SU-DHL-6 (cell line): ENCODE measurements at regions not wholly inside any gene's neighbourhood (a gene's known extent, or its start where the extent isn't known, plus 50 kb on each side); places are given as distances from the start of the nearest gene placed in this dataset.

ENCODE experiments used
- EZH2phosphoT487 ChIP-seq: fragments of 200-600 bp; sonication (generic), shearing (Covaris generic); conservative IDR thresholded peaks from 2 replicates; pipeline ENCODE4 v1.6.1; 2018; ENCODE audit warnings: mild to moderate bottlenecking, antibody characterized with exemption, low read length, moderate library complexity, mixed read lengths
- TF ChIP-seq, protein P1 (sequence below): fragments of 200-600 bp; sonication (generic); IDR thresholded peaks from one replicate; pipeline ENCODE4 v1.5.1; 2017; ENCODE audit warnings: antibody characterized with exemption, mild to moderate bottlenecking, low read length, moderate library complexity; ENCODE audit not compliant: insufficient read depth, poor library complexity, severe bottlenecking

GRCh38 chr14:54138024-54138353, 181.4 kb upstream of the BMP4 start:
- TF ChIP-seq, protein P1, sequence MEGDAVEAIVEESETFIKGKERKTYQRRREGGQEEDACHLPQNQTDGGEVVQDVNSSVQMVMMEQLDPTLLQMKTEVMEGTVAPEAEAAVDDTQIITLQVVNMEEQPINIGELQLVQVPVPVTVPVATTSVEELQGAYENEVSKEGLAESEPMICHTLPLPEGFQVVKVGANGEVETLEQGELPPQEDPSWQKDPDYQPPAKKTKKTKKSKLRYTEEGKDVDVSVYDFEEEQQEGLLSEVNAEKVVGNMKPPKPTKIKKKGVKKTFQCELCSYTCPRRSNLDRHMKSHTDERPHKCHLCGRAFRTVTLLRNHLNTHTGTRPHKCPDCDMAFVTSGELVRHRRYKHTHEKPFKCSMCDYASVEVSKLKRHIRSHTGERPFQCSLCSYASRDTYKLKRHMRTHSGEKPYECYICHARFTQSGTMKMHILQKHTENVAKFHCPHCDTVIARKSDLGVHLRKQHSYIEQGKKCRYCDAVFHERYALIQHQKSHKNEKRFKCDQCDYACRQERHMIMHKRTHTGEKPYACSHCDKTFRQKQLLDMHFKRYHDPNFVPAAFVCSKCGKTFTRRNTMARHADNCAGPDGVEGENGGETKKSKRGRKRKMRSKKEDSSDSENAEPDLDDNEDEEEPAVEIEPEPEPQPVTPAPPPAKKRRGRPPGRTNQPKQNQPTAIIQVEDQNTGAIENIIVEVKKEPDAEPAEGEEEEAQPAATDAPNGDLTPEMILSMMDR = no peak
- TF ChIP-seq EZH2phosphoT487 = no peak
